HAP-1 (cell line): ENCODE measurements at regions not wholly inside any gene's neighbourhood (a gene's known extent, or its start where the extent isn't known, plus 50 kb on each side); places are given as distances from the start of the nearest gene placed in this dataset.

ENCODE experiments used
- DNase-seq, 2 experiments: peaks; one replicate each; pipeline ENCODE4 v3.0.0-alpha.2; 2016 to 2020; ENCODE audit warnings: low spot score in 2 of 2
- H3K27me3 ChIP-seq: fragments of 250-450 bp; sonication (Bioruptor Pico); 2 replicates; pipeline ENCODE4 v1.5.1; 2020; ENCODE audit warnings: low read depth, mild to moderate bottlenecking, moderate library complexity
- H3K36me3 ChIP-seq: fragments of 250-450 bp; sonication (Bioruptor Pico); replicated peaks from 2 replicates; pipeline ENCODE4 v1.5.1; 2020; ENCODE audit warnings: mild to moderate bottlenecking
- H3K4me1 ChIP-seq: fragments of 250-450 bp; sonication (Bioruptor Pico); 2 replicates; pipeline ENCODE4 v1.5.1; 2020; ENCODE audit warnings: mild to moderate bottlenecking
- H3K4me3 ChIP-seq: fragments of 250-450 bp; sonication (Bioruptor Pico); 2 replicates; pipeline ENCODE4 v1.5.1; 2020; ENCODE audit warnings: mild to moderate bottlenecking, moderate library complexity
- H3K9me3 ChIP-seq: fragments of 250-450 bp; sonication (Bioruptor Pico); 2 replicates; pipeline ENCODE4 v1.5.1; 2020; ENCODE audit warnings: mild to moderate bottlenecking, moderate library complexity
- in situ Hi-C: fragments of 300-500 bp; cut with MboI; formaldehyde crosslinking; loops from 3 replicates; pipeline ENCODE4 v1.14.3; 2020; ENCODE audit warnings: low sequenced_read_pairs, inconsistent platforms, mixed read lengths

- no peak overlapping the region for H3K4me3 ChIP-seq
- no peaks in the 10 kb centered on the region for H3K4me1 ChIP-seq
- DNase-seq, result no peak
- H3K27me3 ChIP-seq, result no peaks in the 10 kb centered on the region
- in situ Hi-C loops, result no loop called here
- no peaks in the 10 kb centered on the region for H3K9me3 ChIP-seq
- no peaks in the 10 kb centered on the region for H3K36me3 ChIP-seq
These were observed 243.9 kb upstream of the UMPS start for GRCh38 chr3:124486324-124486723.

GRCh38 chr3:124489506-124489905 is 240.7 kb upstream of the UMPS start:
- Histone ChIP-seq H3K4me3 (no peak overlapping the region), H3K27me3 (no peaks in the 10 kb centered on the region), H3K36me3 (no peaks in the 10 kb centered on the region), H3K9me3 (no peaks in the 10 kb centered on the region), H3K4me1 (no peaks in the 10 kb centered on the region)
- no peak for DNase-seq
- in situ Hi-C loops, result no loop called here

GRCh38 chr3:124491098-124491497 is 239.2 kb upstream of the UMPS start:
- H3K36me3 ChIP-seq, result no peaks in the 10 kb centered on the region
- H3K9me3 ChIP-seq, result no peaks in the 10 kb centered on the region
- no peak overlapping the region for H3K4me3 ChIP-seq
- DNase-seq, result no peak
- no peaks in the 10 kb centered on the region for H3K4me1 ChIP-seq
- no peaks in the 10 kb centered on the region for H3K27me3 ChIP-seq
- in situ Hi-C loops, result no loop called here

- Histone ChIP-seq H3K4me1 (no peaks in the 10 kb centered on the region), H3K4me3 (no peak overlapping the region), H3K9me3 (no peaks in the 10 kb centered on the region), H3K27me3 (no peaks in the 10 kb centered on the region), H3K36me3 (no peaks in the 10 kb centered on the region)
- in situ Hi-C loops, result no loop called here
- DNase-seq, result no peak
These were observed 238.4 kb upstream of the UMPS start for GRCh38 chr3:124491875-124492274.

- no peaks in the 10 kb centered on the region for H3K9me3 ChIP-seq
- peak in 1 of 2 experiments; percentile 38 for DNase-seq
- no peaks in the 10 kb centered on the region for H3K36me3 ChIP-seq
- in situ Hi-C loops, result no loop called here
- H3K4me1 ChIP-seq, result no peaks in the 10 kb centered on the region
- no peaks in the 10 kb centered on the region for H3K27me3 ChIP-seq
- H3K4me3 ChIP-seq, result no peak overlapping the region
These were observed 237.4 kb upstream of the UMPS start for GRCh38 chr3:124492824-124493223.

GRCh38 chr3:124496061-124496460 is 234.2 kb upstream of the UMPS start:
- no peaks in the 10 kb centered on the region for H3K36me3 ChIP-seq
- no peaks in the 10 kb centered on the region for H3K9me3 ChIP-seq
- no peak overlapping the region for H3K4me3 ChIP-seq
- no peaks in the 10 kb centered on the region for H3K4me1 ChIP-seq
- in situ Hi-C loops, result no loop called here
- no peak for DNase-seq
- peaks cover 16% of the 10 kb centered on the region for H3K27me3 ChIP-seq

DNA sequence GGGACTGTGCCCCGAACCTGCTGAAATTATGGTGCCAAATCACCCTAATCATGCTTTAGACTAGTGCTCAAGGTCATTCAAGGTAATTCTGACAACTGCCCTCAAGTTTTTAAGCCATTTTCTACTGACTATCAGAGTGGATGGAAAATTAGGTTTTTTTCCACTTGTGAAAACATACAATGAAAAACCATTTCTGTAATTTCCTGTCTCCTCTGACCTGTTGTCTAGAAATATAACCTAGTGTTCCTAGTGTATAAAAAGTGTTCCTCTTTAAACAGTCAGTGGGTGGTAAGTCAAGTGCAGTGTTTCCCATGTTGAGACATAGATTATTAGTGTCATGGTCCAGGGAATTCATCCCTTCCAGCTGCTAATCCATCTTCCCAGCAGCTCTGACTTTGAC is 232.8 kb upstream of the UMPS start:
- Histone ChIP-seq H3K27me3 (peaks cover 21% of the 10 kb centered on the region), H3K9me3 (no peaks in the 10 kb centered on the region), H3K4me1 (no peaks in the 10 kb centered on the region), H3K36me3 (no peaks in the 10 kb centered on the region), H3K4me3 (no peak overlapping the region)
- DNase-seq, result no peak
- in situ Hi-C loops, result no loop called here

- in situ Hi-C loops, result no loop called here
- H3K4me1 ChIP-seq, result no peaks in the 10 kb centered on the region
- H3K9me3 ChIP-seq, result no peaks in the 10 kb centered on the region
- peaks cover 33% of the 10 kb centered on the region for H3K27me3 ChIP-seq
- no peaks in the 10 kb centered on the region for H3K36me3 ChIP-seq
- no peak for DNase-seq
- H3K4me3 ChIP-seq, result no peak overlapping the region
These were observed 231.4 kb upstream of the UMPS start for GRCh38 chr3:124498891-124499290.

- Histone ChIP-seq H3K4me1 (no peaks in the 10 kb centered on the region), H3K4me3 (no peak overlapping the region), H3K36me3 (no peaks in the 10 kb centered on the region), H3K9me3 (no peaks in the 10 kb centered on the region), H3K27me3 (peaks cover 41% of the 10 kb centered on the region)
- no peak for DNase-seq
- in situ Hi-C loops, result no loop called here
These were observed 225.8 kb upstream of the UMPS start for GRCh38 chr3:124504332-124505059.

DNA sequence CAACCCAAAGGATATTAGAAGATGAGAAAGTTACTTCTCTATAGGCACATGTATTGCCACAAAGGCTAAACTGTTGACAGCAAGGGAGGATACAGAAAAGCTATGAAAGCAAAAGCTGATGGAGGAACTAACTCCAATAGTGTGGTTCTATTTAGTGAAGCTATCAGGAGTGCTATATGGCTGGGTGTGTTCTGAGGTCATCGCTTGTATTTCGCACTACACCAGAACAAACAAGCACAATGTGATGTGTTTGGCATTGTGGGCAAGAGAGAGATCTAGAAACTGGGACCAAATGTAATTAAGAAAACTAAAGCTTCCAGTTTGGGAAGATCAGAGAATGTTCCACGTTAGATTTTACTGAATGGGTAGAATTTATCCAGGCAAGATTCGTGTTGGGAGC is 220.4 kb upstream of the UMPS start:
- H3K4me1 ChIP-seq, result no peaks in the 10 kb centered on the region
- no peak for DNase-seq
- no peaks in the 10 kb centered on the region for H3K9me3 ChIP-seq
- in situ Hi-C loops, result no loop called here
- H3K27me3 ChIP-seq, result peaks cover 11% of the 10 kb centered on the region
- H3K36me3 ChIP-seq, result no peaks in the 10 kb centered on the region
- no peak overlapping the region for H3K4me3 ChIP-seq

- in situ Hi-C loops, result no loop called here
- no peaks in the 10 kb centered on the region for H3K36me3 ChIP-seq
These were observed 220.0 kb upstream of the UMPS start for GRCh38 chr3:124510290-124510689.

DNA sequence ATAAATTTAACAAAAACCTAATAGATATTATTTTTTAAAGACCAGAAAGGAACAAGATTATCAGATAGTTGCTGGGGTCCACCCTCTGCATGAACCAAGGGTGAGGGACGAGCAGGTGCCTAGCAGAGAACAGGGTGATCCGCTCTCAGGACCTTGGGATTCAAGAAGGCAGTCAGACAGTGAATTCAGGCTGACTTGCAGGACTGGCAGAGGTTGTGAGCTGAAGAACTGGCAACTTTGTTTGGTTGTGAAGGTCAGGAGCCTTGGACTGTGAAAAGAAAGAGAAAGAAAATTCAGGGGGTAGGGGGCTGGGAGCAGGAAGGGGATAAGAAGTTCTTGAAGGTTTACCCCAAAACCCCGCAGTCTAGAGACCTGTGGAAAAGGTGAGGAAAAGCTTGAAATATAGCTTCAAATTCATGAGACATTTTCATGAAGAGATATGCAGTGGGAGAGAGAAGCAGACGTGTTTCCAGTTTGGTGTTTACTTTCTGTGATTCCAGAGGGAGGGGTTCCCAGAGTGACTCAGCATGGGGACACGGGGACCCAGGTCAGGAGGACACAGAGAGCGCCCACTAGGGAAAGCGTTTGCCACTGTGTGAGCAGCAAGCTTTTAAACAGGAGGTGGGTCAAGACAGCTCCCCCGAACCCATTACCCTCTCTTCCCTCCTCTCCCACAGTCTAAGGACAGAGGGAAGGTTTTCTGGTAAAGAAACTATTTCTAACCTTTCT is 217.2 kb upstream of the UMPS start:
- in situ Hi-C loops, result no loop called here
- no peaks in the 10 kb centered on the region for H3K36me3 ChIP-seq
- no peak overlapping the region for H3K4me3 ChIP-seq
- peaks cover 8% of the 10 kb centered on the region for H3K27me3 ChIP-seq
- no peaks in the 10 kb centered on the region for H3K9me3 ChIP-seq
- DNase-seq, result no peak
- no peaks in the 10 kb centered on the region for H3K4me1 ChIP-seq

More at GRCh38 chr3:124510290-124510689, 220.0 kb upstream of the UMPS start:
- H3K4me1 ChIP-seq, result no peaks in the 10 kb centered on the region
- no peak overlapping the region for H3K4me3 ChIP-seq
- no peaks in the 10 kb centered on the region for H3K9me3 ChIP-seq
- no peak for DNase-seq
- peaks cover 11% of the 10 kb centered on the region for H3K27me3 ChIP-seq

- H3K4me3 ChIP-seq, result no peak overlapping the region
- no peaks in the 10 kb centered on the region for H3K36me3 ChIP-seq
- no peaks in the 10 kb centered on the region for H3K4me1 ChIP-seq
- H3K27me3 ChIP-seq, result peaks cover 8% of the 10 kb centered on the region
- DNase-seq, result no peak
- in situ Hi-C loops, result no loop called here
- H3K9me3 ChIP-seq, result no peaks in the 10 kb centered on the region
These were observed 216.6 kb upstream of the UMPS start for GRCh38 chr3:124513610-124513997.

DNA sequence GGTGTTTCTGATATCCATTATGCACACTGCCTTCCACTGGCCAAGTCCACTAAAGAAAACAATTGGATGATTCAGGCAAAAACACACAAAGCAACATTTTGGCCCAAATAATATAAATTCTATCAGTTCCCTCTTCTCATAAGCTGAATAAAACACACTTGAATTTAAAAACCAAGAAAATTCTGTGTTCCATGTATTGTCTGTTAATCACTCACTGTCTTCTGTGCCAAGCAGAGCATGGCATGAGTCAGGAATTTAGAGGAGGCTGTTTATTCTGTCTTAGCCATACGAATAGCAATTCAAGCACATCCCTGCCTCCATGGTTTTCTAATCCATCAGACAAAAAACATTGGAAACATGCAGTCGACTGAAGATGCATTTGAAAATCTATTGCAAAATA is 215.6 kb upstream of the UMPS start:
- H3K27me3 ChIP-seq, result peaks cover 8% of the 10 kb centered on the region
- H3K9me3 ChIP-seq, result no peaks in the 10 kb centered on the region
- in situ Hi-C loops, result no loop called here
- no peak for DNase-seq
- H3K4me1 ChIP-seq, result no peaks in the 10 kb centered on the region
- no peaks in the 10 kb centered on the region for H3K36me3 ChIP-seq
- no peak overlapping the region for H3K4me3 ChIP-seq
